DMS79 treated with DMSO at 0.1 percent for 48 hours (cell line): ENCODE measurements at regions not wholly inside any gene's neighbourhood (a gene's known extent, or its start where the extent isn't known, plus 50 kb on each side); places are given as distances from the start of the nearest gene placed in this dataset.

Source experiments
- DNase-seq: peaks from one replicate; lab custom pipeline; 2025; lab: John Stamatoyannopoulos, UW

DNA sequence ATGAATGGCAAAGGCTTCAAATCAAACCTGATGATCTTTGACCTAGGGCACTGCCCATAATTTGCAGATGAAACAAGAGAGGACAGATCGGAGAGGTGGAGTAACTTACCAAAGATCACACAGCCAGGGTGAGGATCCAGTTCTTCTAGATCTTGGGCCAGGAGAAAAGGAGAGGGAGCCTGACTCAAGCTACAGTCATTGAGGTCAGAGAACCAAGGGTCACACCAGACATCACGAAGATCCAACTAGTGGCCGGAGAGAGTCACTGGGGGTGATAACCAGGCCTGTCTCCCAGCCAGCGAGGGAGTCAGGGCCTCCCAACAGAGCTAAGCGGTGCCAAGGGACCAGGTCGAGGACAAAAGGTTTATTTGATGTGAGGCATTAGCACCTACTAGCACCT, 115.0 kb downstream of the RIPK4 start:
- no peak for DNase-seq

DNA sequence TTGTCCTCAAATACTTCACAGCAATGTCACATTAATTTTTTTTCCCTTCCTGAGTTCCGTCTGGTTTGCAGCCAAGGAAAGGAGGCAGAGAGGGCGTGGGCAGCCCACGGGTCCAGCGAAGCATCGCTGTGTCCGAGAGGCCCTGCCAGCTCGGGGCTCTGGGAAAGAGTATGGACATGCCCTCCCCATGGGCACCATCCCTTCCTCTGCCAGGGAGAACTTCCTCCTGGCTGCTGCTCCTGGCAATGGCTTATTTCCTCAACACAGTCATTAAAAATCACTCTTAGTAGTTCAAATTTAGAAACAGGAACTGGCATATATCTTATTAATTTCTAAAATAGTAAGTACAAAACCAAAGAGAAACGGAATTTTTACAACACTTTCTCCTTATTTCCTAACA, 115.4 kb downstream of the RIPK4 start:
- no peak for DNase-seq

DNA sequence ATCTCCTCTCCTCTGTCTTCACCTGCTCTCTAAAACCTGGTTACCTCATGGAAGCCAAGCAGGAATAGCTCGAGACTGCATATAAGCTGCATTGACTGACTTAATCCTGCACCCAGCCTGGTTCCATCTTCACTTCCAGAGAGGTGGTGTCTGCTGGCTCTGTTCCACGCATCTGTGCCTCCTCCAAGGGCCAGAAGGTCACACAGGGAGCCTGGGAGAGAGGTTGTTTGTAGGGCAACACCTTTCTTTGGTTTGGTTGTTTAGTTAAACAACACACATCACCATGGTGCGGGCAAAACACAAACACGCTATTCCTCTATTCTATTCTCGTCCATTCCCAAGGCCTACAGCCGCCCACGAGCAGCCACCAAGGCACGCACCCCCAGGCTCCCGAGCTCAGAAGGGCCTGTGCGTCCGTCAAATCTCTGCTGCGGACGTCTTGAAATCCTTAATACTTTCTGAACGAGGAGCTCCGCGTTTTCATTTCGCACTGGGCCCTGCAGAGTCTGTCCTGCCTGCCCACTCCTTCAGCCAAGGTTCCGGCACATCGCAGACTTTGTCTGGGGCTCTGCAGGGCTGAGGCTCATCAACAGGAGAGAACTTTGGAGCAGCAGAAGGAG, 116.2 kb downstream of the RIPK4 start:
- DNase-seq = no peak

DNA sequence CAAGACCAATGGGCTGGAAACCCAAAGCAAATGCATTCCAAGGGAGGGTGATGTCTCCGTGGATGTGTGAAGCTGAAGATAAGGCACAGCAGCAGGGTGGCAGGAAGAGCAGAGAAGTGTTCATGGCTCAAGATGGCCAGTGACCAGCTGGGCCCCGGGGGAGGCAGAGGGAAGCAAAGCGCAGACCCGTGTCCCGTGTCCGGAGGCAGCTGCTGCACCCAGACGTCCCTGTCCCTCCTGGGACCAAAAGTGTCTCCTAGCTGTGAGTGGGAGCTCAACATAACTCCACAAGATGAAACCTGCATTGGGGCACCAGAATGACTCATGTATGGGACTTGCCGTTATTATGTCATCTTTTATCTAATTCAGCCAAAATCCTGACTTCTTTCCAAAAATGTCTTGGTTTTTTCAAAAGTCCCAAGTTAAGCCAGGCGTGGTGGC, 118.2 kb downstream of the RIPK4 start:
- DNase-seq = no peak

DNA sequence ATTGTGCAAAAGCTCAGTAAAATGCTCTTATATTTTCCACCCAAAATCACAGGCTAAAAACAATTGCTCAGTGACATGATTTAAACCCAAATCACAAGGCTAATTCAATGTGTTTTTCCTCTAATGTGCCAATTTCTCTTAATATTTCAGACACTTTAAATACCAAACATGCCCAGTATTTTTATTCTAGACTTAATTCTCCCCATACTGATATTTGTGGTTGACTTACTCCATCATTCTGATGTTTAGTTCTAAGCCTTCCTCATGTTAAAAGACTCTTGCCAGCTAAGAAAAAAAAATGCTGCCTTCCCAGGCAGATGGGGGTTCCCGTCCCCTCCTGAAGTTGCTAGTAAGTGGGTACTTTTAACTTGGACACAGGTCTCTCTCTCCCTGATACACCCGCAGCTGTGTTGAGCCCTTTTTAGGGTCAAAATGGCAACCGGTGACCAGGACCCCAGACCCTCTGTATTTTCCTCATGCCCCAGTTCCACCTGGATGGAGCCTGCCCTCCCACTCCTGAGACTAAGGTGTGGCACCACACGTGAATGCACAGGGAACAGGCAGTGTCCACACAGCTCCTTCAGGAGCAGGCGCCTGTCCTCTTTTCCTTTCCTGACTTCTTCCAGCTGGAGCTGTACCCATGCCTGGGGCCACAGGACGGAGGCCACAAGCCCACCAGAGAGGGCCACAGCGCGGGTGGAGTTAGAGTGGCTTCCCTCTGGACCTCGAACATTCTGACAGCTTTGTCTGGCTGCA, 118.9 kb downstream of the RIPK4 start:
- DNase-seq = no peak

DNA sequence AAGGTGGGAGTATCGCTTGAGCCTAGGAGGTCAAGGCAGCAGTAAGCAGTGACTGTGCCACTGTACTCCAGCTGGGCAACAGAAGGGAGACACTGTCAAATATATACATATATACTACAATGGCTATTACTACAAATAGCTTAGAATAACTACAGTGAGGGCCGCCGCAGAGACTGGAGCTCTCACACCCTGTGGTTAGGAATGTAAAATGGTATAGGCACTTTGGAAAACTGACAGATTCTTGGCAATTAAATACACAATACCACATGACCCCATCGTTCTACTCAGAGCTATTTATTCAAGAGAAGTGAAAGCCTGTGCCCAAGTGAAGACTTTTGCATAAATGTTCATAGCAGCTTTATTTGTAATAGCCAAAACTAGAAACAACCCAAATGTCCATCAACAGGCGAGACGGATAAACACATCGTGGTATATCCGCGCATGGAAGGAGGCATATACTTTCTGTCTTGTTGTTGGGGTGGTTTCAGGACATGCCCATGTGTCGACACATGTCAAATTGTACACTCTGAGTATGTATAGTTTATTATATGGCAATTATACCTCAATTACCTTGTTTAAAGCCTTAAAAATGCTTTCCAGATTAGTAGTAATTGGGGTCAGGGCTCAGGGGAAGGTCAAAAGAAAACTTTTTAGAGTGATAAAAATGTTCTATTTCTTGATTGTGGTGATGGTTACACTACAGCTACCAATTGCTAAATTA, 123.4 kb downstream of the RIPK4 start:
- DNase-seq = peak; percentile 30

- no peak for DNase-seq
These were observed 124.8 kb downstream of the RIPK4 start for GRCh38 chr21:41641821-41642701.

- no peak for DNase-seq
These were observed 125.4 kb downstream of the RIPK4 start for GRCh38 chr21:41641510-41641815.

GRCh38 chr21:41640748-41641509, 125.9 kb downstream of the RIPK4 start:
- no peak for DNase-seq

DNA sequence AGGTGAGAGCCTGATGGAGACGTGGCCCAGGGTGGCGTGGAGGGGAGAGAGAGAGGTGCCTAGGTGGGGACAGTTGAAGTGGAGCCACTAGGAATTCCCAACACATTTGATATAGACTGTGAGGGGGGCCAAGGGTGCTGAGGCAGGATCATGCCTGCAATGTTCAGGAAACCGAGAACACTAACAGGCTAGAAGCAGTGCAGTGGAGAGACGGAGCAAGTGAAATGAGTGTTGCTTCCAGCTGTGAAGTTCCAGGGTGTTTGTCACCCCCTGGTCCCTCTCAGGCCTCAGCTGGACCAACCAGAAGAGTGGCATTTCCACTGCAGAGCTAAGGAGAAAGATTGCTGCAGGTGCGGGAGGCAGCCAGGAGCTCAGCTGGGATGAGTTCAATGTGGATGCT, 127.1 kb downstream of the RIPK4 start:
- DNase-seq = no peak

DNA sequence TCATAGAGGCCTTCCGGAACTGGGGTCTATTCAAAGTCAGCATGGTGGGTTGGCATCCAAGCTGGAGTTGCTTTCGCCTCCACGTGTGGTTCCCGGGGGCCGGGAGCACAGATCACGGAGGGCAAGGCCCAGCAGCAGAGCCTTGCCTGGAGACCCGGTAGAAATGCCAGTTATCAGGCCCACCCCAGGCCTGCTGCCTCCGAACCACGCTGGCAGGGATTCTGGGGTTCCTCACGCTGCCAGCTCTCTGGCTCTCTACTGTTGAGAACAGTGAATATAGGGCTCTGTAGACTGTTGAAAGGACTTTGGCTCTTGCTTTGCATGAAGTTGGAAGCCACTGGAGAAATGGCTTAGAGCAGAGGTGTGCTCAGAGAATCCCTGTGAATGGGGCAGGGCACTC, 127.5 kb downstream of the RIPK4 start:
- DNase-seq = no peak

- peak; percentile 55 for DNase-seq
These were observed 128.6 kb downstream of the RIPK4 start for GRCh38 chr21:41638201-41638790.

- DNase-seq = peak; percentile 80
These were observed 129.0 kb upstream of the TMPRSS2 start for GRCh38 chr21:41636636-41637630.

DNA sequence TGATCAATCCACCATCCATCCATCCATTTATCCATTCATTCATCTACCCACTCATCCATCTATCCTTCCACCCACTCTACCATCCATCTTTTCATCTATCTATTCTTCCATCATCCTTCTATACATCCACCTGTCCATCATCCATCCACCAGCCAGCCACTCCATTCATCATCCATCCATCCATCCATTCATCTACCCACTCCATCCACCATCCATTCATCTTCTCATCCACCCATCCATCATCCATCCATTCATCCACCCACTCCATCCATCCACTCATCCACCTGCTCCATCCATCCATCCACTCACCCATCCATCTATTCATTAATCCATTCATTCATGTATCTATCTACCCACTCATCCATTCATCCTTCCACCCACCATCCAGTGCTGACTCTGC, 127.9 kb upstream of the TMPRSS2 start:
- no peak for DNase-seq

GRCh38 chr21:41634858-41635257, 126.9 kb upstream of the TMPRSS2 start:
- DNase-seq = no peak

GRCh38 chr21:41634211-41634694, 126.3 kb upstream of the TMPRSS2 start:
- DNase-seq = peak; percentile 49

DNA sequence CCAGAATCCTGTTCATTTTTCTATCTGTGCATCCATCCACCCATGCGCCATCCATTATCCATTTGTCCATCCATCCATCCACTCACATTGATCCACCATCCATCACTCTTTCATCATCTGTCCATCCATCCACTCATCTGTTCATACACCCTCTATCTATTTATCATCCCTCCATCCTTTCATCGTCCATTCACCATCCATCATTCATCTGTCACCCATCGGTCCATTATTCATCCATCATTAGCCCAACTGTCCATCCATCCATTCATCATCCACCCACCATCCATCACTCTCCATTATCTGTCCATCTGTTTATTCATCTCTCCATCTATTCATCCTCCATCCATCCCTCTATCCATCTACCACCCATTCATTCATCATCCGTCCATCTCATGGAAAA, 125.7 kb upstream of the TMPRSS2 start:
- DNase-seq = no peak

DNA sequence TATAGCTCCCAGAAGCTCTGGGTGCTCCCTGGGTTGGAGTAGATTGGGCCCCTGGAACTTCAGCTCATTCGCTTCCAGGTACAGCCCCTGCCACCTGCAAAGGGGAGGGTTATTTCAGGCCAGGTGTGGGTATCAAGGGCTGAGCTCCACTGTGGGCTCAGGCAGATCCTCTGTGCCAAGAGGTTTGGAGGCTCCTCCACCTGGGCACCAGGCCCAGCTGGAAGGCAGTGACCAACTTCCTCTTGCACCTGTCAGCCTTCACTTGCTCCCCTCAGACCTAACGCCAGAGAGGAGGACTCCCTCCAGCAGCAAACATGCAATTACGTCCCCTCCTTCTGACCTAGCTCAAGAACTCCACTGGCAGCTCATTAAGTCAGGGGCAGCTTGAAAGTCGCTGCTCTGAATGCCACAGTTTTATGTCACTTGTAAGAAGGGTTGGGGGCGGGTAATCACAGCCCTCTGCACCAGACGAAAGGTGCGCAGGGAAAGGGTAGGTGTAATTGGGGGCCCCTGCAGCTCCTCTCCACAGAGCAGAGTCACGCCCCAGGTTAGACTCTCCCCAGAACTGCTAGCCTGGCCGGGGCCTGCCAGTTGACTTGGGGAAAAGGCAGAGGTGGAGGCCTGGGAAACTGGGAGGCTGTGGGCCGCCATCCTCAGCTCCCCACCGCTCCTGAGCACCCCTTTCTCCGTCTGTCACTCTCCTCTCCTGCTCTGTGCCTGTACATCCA, 125.0 kb upstream of the TMPRSS2 start:
- peak; percentile 83 for DNase-seq
